ENCODE measurements at regions not wholly inside any gene's neighbourhood (a gene's known extent, or its start where the extent isn't known, plus 50 kb on each side); places are given as distances from the start of the nearest gene placed in this dataset.

- TF ChIP-seq SP1 (IDR thresholded peaks at IDR 0.05) (no peak), FOXM1 (IDR thresholded peaks at IDR 0.05; ENCODE audit: borderline replicate concordance) (no peak), HDGF (IDR thresholded peaks at IDR 0.05; ENCODE audit: borderline replicate concordance) (no peak), SUZ12 (IDR thresholded peaks at IDR 0.05) (no peak), LEF1 (IDR thresholded peaks at IDR 0.05; ENCODE audit: borderline replicate concordance) (no peak), L3MBTL2 (conservative IDR thresholded peaks at IDR 0.05) (no peak), TARDBP (IDR thresholded peaks at IDR 0.05) (no peak), BHLHE40 (IDR thresholded peaks at IDR 0.05; ENCODE audit: borderline replicate concordance) (no peak), ZNF384 (IDR thresholded peaks at IDR 0.05) (no peak), NFRKB (IDR thresholded peaks at IDR 0.05) (no peak), FOXA1 (IDR thresholded peaks at IDR 0.05) (no peak), ELF4 (IDR thresholded peaks at IDR 0.05) (no peak), CTBP1 (IDR thresholded peaks at IDR 0.05; ENCODE audit: borderline replicate concordance) (no peak)
- DNase-seq (ENCODE audit: extremely low spot score): no peak
- ChIA-PET CTCF (no interaction called here), POLR2A (no interaction called here)
Observed at GRCh38 chr15:97688177-97688576, 272.3 kb upstream of the ARRDC4 start.

- ChIA-PET CTCF (no interaction called here), POLR2A (no interaction called here)
- no peak for DNase-seq (ENCODE audit: extremely low spot score)
- TF ChIP-seq PKNOX1 (IDR thresholded peaks at IDR 0.05) (peak; percentile 51), FOXK2 (IDR thresholded peaks at IDR 0.05) (no peak)
Observed at GRCh38 chr15:97688886-97689285, 271.6 kb upstream of the ARRDC4 start.

GRCh38 chr15:97691078-97691477 lies 269.4 kb upstream of the ARRDC4 start:
- ChIA-PET CTCF (no interaction called here), POLR2A (no interaction called here)
- no peak for DNase-seq (ENCODE audit: extremely low spot score)
- TF ChIP-seq SUZ12 (IDR thresholded peaks at IDR 0.05) (no peak), SP1 (IDR thresholded peaks at IDR 0.05) (no peak), ARNT (IDR thresholded peaks at IDR 0.05) (no peak), BHLHE40 (IDR thresholded peaks at IDR 0.05; ENCODE audit: borderline replicate concordance) (no peak), CTBP1 (IDR thresholded peaks at IDR 0.05; ENCODE audit: borderline replicate concordance) (no peak), PKNOX1 (IDR thresholded peaks at IDR 0.05) (no peak), LEF1 (IDR thresholded peaks at IDR 0.05; ENCODE audit: borderline replicate concordance) (no peak), FOXM1 (IDR thresholded peaks at IDR 0.05; ENCODE audit: borderline replicate concordance) (no peak), TARDBP (IDR thresholded peaks at IDR 0.05) (no peak), ELF4 (IDR thresholded peaks at IDR 0.05) (no peak), HDGF (IDR thresholded peaks at IDR 0.05; ENCODE audit: borderline replicate concordance) (no peak), ZNF384 (IDR thresholded peaks at IDR 0.05) (no peak)

- DNase-seq (ENCODE audit: extremely low spot score): no peak
Observed at GRCh38 chr15:97691799-97692198, 268.7 kb upstream of the ARRDC4 start.

GRCh38 chr15:97692301-97693015 lies 268.0 kb upstream of the ARRDC4 start:
- ChIA-PET CTCF (interaction anchor here (0.6 to 0.9 kb wide), 2 partner anchors 152 to 1220 kb away, joined by 3 read pairs; no protein-coding TSS in a partner anchor), POLR2A (no interaction called here)
- no peak for TF ChIP-seq ARNT (IDR thresholded peaks at IDR 0.05)
- TF ChIP-seq CTBP1 (IDR thresholded peaks at IDR 0.05; ENCODE audit: borderline replicate concordance): no peak
- TF ChIP-seq FOXK2 (IDR thresholded peaks at IDR 0.05): no peak
- TF ChIP-seq L3MBTL2 (conservative IDR thresholded peaks at IDR 0.05): no peak
- TF ChIP-seq NFRKB (IDR thresholded peaks at IDR 0.05): no peak
- no peak for TF ChIP-seq SUZ12 (IDR thresholded peaks at IDR 0.05)
- no peak for TF ChIP-seq HDGF (IDR thresholded peaks at IDR 0.05; ENCODE audit: borderline replicate concordance)
- TF ChIP-seq SP1 (IDR thresholded peaks at IDR 0.05): no peak
- TF ChIP-seq ELF4 (IDR thresholded peaks at IDR 0.05): no peak
- no peak for TF ChIP-seq TARDBP (IDR thresholded peaks at IDR 0.05)
- no peak for TF ChIP-seq LEF1 (IDR thresholded peaks at IDR 0.05; ENCODE audit: borderline replicate concordance)
- TF ChIP-seq ZNF384 (IDR thresholded peaks at IDR 0.05): no peak
- TF ChIP-seq BHLHE40 (IDR thresholded peaks at IDR 0.05; ENCODE audit: borderline replicate concordance): no peak
- no peak for TF ChIP-seq FOXM1 (IDR thresholded peaks at IDR 0.05; ENCODE audit: borderline replicate concordance)
- no peak for TF ChIP-seq PKNOX1 (IDR thresholded peaks at IDR 0.05)
- TF ChIP-seq FOXA1 (IDR thresholded peaks at IDR 0.05): no peak
- no peak for DNase-seq (ENCODE audit: extremely low spot score)

More at GRCh38 chr15:97691799-97692198, 268.7 kb upstream of the ARRDC4 start:
- TF ChIP-seq FOXK2 (IDR thresholded peaks at IDR 0.05): no peak
- no peak for TF ChIP-seq TARDBP (IDR thresholded peaks at IDR 0.05)
- TF ChIP-seq FOXM1 (IDR thresholded peaks at IDR 0.05; ENCODE audit: borderline replicate concordance): no peak
- TF ChIP-seq BHLHE40 (IDR thresholded peaks at IDR 0.05; ENCODE audit: borderline replicate concordance): no peak
- TF ChIP-seq LEF1 (IDR thresholded peaks at IDR 0.05; ENCODE audit: borderline replicate concordance): no peak
- TF ChIP-seq SUZ12 (IDR thresholded peaks at IDR 0.05): no peak
- no peak for TF ChIP-seq SP1 (IDR thresholded peaks at IDR 0.05)
- TF ChIP-seq HDGF (IDR thresholded peaks at IDR 0.05; ENCODE audit: borderline replicate concordance): no peak
- TF ChIP-seq PKNOX1 (IDR thresholded peaks at IDR 0.05): no peak
- no peak for TF ChIP-seq ARNT (IDR thresholded peaks at IDR 0.05)
- no peak for TF ChIP-seq FOXA1 (IDR thresholded peaks at IDR 0.05)
- TF ChIP-seq CTBP1 (IDR thresholded peaks at IDR 0.05; ENCODE audit: borderline replicate concordance): no peak
- no peak for TF ChIP-seq L3MBTL2 (conservative IDR thresholded peaks at IDR 0.05)
- TF ChIP-seq NFRKB (IDR thresholded peaks at IDR 0.05): no peak
- TF ChIP-seq ELF4 (IDR thresholded peaks at IDR 0.05): no peak
- POLR2A ChIA-PET: no interaction called here
- CTCF ChIA-PET: interaction anchor here (0.6 to 0.9 kb wide), 2 partner anchors 151 to 1219 kb away, joined by 3 read pairs; no protein-coding TSS in a partner anchor

All from HEK293T (cell line).